GM12878 (cell line): ENCODE measurements at regions not wholly inside any gene's neighbourhood (a gene's known extent, or its start where the extent isn't known, plus 50 kb on each side); places are given as distances from the start of the nearest gene placed in this dataset.

Experiments used
- ATAC-seq: fragments of 200-7000 bp; cut with Tn5 transposase; 3 replicates; pipeline ENCODE4 v1.9.1; 2020; ENCODE audit warnings: mild to moderate bottlenecking, moderate library complexity
- BruUV-seq: library from RNA; stranded (reverse); fragments of 400-500 nt; replicated peaks from 2 replicates; lab custom pipeline; 2021; lab: Mats Ljungman, UMichigan
- CTCF ChIA-PET: fragments of 300-600 bp; sonication (Branson Sonifier 250); formaldehyde crosslinking; extraction: SDS; loops from one replicate; lab custom pipeline; 2021; ENCODE audit warnings: inconsistent platforms; lab: Yijun Ruan, JAX
- POLR2A ChIA-PET: fragments of 350-600 bp; formaldehyde crosslinking; extraction: SDS; loops from one replicate; lab custom pipeline; 2021; ENCODE audit warnings: inconsistent platforms; lab: Charles Lee
- RAD21 ChIA-PET: fragments of 300-600 bp; sonication (Branson Sonifier 250); formaldehyde crosslinking; loops from one replicate; lab custom pipeline; 2023; ENCODE audit warnings: antibody characterized with exemption; ENCODE audit not compliant: unreplicated experiment; lab: Charles Lee
- SMC1A ChIA-PET: fragments of 300-600 bp; sonication (Branson Sonifier 250); formaldehyde crosslinking; loops from one replicate; lab custom pipeline; 2023; ENCODE audit not compliant: unreplicated experiment, uncharacterized antibody; lab: Charles Lee
- DNase-seq: peaks from one replicate; pipeline ENCODE4 v3.0.0-alpha.2; 2011; ENCODE audit warnings: low read depth, low spot score
- FAIRE-seq: peaks from 3 replicates; lab custom pipeline; 2011; peaks lifted over from hg19 to GRCh38; lab: Jason Lieb, UNC
- H2AFZ ChIP-seq: 2 replicates; pipeline ENCODE4 v1.6.0; 2011; ENCODE audit warnings: low read depth, low read length, control low read depth; ENCODE audit not compliant: control insufficient read depth
- H3K27ac ChIP-seq: 2 replicates; pipeline ENCODE4 v1.5.1; 2011; ENCODE audit warnings: control low read depth; ENCODE audit not compliant: control insufficient read depth, insufficient read depth
- H3K27me3 ChIP-seq, 2 experiments: replicated peaks in 1 of 2; 2 replicates each; pipeline versions ENCODE4 v1.6.0 to v1.6.1; 2011; ENCODE audit warnings: low read length in 1 of 2; ENCODE audit not compliant: control insufficient read depth in 2 of 2, insufficient read depth in 2 of 2
- H3K36me3 ChIP-seq, 2 experiments: 2 replicates each; pipeline ENCODE4 v1.5.1; 2011; ENCODE audit warnings: low read length in 1 of 2; ENCODE audit not compliant: control insufficient read depth in 2 of 2, insufficient read depth in 2 of 2
- H3K4me1 ChIP-seq: 2 replicates; pipeline ENCODE4 v1.6.1; 2011; ENCODE audit warnings: mild to moderate bottlenecking, low read length, moderate library complexity, mixed read lengths; ENCODE audit not compliant: control insufficient read depth, insufficient read depth
- H3K4me2 ChIP-seq: 2 replicates; pipeline ENCODE4 v1.6.0; 2011; ENCODE audit warnings: control low read depth; ENCODE audit not compliant: control insufficient read depth, insufficient read depth
- H3K4me3 ChIP-seq: fragments of 200-600 bp; sonication (generic); 2 replicates; pipeline ENCODE4 v1.5.1; 2016
- H3K79me2 ChIP-seq: 2 replicates; pipeline ENCODE4 v1.6.0; 2011; ENCODE audit warnings: low read length; ENCODE audit not compliant: control insufficient read depth, insufficient read depth
- H3K9ac ChIP-seq: 2 replicates; pipeline ENCODE4 v1.8.0; 2011; ENCODE audit warnings: low read length, control low read depth, mixed read lengths; ENCODE audit not compliant: control insufficient read depth, insufficient read depth
- H3K9me3 ChIP-seq: replicated peaks from 3 replicates; pipeline ENCODE4 v1.5.1; 2011; ENCODE audit warnings: mild to moderate bottlenecking, low read length; ENCODE audit not compliant: control insufficient read depth, insufficient read depth
- H4K20me1 ChIP-seq: 2 replicates; pipeline ENCODE4 v1.6.0; 2011; ENCODE audit not compliant: control insufficient read depth, insufficient read depth
- BMI1 ChIP-seq: fragments of 450-650 bp; IDR thresholded peaks from 2 replicates; pipeline ENCODE4 v1.6.1; 2016; ENCODE audit warnings: mild to moderate bottlenecking, moderate library complexity, borderline replicate concordance
- CBFB ChIP-seq: IDR thresholded peaks from 2 replicates; pipeline ENCODE4 v1.6.1; 2016; ENCODE audit warnings: antibody characterized with exemption, low read depth
- CHD1 ChIP-seq: IDR thresholded peaks from 2 replicates; pipeline ENCODE4 v1.6.1; 2012; ENCODE audit warnings: low read depth, low read length, improper control_type of control experiment
- CREB1 ChIP-seq: IDR thresholded peaks from 2 replicates; pipeline ENCODE4 v1.6.1; 2012; ENCODE audit warnings: low read depth, mild to moderate bottlenecking, inconsistent platforms
- HDGF ChIP-seq: fragments of 450-650 bp; IDR thresholded peaks from 2 replicates; pipeline ENCODE4 v1.6.1; 2016; ENCODE audit warnings: antibody characterized with exemption
- KAT2A ChIP-seq: conservative IDR thresholded peaks from 2 replicates; pipeline ENCODE4 v1.6.1; 2011; ENCODE audit warnings: low read depth, low read length; ENCODE audit not compliant: control insufficient read depth
- PAX8 ChIP-seq: fragments of 450-650 bp; IDR thresholded peaks from 2 replicates; pipeline ENCODE4 v1.6.1; 2017; ENCODE audit warnings: mild to moderate bottlenecking, moderate library complexity
- RAD51 ChIP-seq: fragments of 450-650 bp; IDR thresholded peaks from 2 replicates; pipeline ENCODE4 v1.6.1; 2016; ENCODE audit warnings: moderate library complexity, mild to moderate bottlenecking, inconsistent platforms
- RCOR1 ChIP-seq: conservative IDR thresholded peaks from 2 replicates; pipeline ENCODE4 v1.6.1; 2012; ENCODE audit warnings: low read depth, low read length, improper control_type of control experiment
- STAT1 ChIP-seq: fragments of 450-650 bp; conservative IDR thresholded peaks from 2 replicates; pipeline ENCODE4 v1.6.1; 2014; ENCODE audit warnings: antibody characterized with exemption, mild to moderate bottlenecking
- TCF12 ChIP-seq: IDR thresholded peaks from 2 replicates; pipeline ENCODE4 v1.6.1; 2011; ENCODE audit warnings: low read depth, mild to moderate bottlenecking, low read length
- WRNIP1 ChIP-seq: IDR thresholded peaks from 2 replicates; pipeline ENCODE4 v1.6.1; 2011; ENCODE audit warnings: low read depth, low read length, improper control_type of control experiment, borderline replicate concordance
- WGBS: methylation state at CpG from one replicate; pipeline ENCODE4 v1.1.6; 2016; ENCODE audit warnings: low lambda C conversion rate; ENCODE audit not compliant: insufficient replicate concordance, insufficient coverage; ENCODE audit errors: missing lambda C conversion rate; 5-methylcytosine and 5-hydroxymethylcytosine counted together
- in situ Hi-C: fragments of 300-500 bp; cut with MboI; formaldehyde crosslinking; loops from 9 replicates; pipeline ENCODE4 v1.14.3; 2018; ENCODE audit warnings: mixed read lengths
- intact Hi-C: fragments of 100-400 bp; cut with micrococcal nuclease; formaldehyde crosslinking; loops from one replicate; pipeline ENCODE4 v1.14.2; 2022; ENCODE audit not compliant: unreplicated experiment
- TF ChIP-seq, protein P1 (sequence below): fragments of 450-650 bp; IDR thresholded peaks from 2 replicates; pipeline ENCODE4 v1.6.1; 2016; ENCODE audit warnings: mild to moderate bottlenecking

DNA sequence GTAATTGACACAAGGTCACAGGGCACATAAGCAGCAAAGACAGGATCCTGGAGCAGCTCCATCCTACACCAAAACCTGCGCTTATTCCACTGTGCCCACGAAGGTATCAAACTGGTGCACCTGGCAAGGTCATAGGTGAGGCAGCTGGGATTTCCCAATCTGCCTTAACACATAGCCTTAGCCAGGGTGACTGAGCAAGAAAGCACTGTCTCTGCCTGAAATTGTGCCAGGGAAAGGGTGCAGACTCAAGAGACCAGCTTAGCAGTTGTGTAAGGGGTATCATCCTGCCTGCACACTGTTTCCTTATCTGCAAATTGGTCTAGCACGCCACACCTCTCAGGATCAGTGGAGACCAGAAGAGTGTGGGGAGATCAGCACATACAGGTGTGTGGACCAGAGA, 82.8 kb downstream of the MAFB start:
- Histone ChIP-seq H3K27ac (no peak overlapping the region), H2AFZ (no peak overlapping the region)

DNA sequence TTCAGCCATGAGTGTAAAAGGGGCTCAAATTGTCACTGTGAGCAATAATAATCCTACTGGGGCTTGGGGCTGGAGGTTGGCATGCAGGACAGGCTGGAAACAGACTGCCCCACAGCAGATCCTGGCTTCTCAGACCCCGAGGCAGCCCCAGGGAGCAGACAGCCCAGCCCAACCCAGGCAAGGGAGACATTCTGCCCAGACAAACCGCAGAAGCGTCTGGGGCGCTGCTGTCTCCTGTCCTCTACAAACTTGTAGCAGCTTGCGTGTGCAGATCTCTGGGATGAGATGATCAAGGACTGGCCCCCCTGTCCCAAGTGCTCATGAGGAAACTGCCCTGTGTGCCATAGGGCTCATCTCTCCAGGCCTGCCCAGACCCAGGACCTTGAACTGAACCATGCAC, 84.6 kb downstream of the MAFB start:
- CTCF ChIA-PET, result no interaction called here
- no peaks in the 10 kb centered on the region for H3K4me1 ChIP-seq
- intact Hi-C loops (no loop called here), in situ Hi-C loops (no loop called here)
- no peaks in the 10 kb centered on the region for H3K27me3 ChIP-seq
- no peak overlapping the region for H3K4me3 ChIP-seq
- DNase-seq (no peak), FAIRE-seq (no peak), ATAC-seq (no peak)
- H3K36me3 ChIP-seq, result no peaks in the 10 kb centered on the region
- no peaks in the 10 kb centered on the region for H3K79me2 ChIP-seq
- RAD21 ChIA-PET, result no interaction called here
- H3K4me2 ChIP-seq, result no peak overlapping the region
- SMC1A ChIA-PET, result no interaction called here
- 32% methylated on average over 5 of the region's 5 CpGs for WGBS
- no peak overlapping the region for H2AFZ ChIP-seq
- BruUV-seq, result no TSS peak
- H3K9ac ChIP-seq, result no peak overlapping the region
- no peaks in the 10 kb centered on the region for H4K20me1 ChIP-seq
- no peak overlapping the region for H3K27ac ChIP-seq
- H3K9me3 ChIP-seq, result no peaks in the 10 kb centered on the region
- POLR2A ChIA-PET, result no interaction called here
- TF ChIP-seq WRNIP1 (no peak), CREB1 (no peak)

More for the DNA sequence above, 82.8 kb downstream of the MAFB start:
- ChIA-PET CTCF (no interaction called here), POLR2A (no interaction called here), RAD21 (no interaction called here), SMC1A (no interaction called here)
- 16% methylated on average over 3 of the region's 3 CpGs for whole genome bisulfite sequencing
- Histone ChIP-seq H3K4me2 (no peak overlapping the region), H3K4me3 (no peak overlapping the region), H3K36me3 (no peaks in the 10 kb centered on the region), H3K79me2 (no peaks in the 10 kb centered on the region), H4K20me1 (no peaks in the 10 kb centered on the region), H3K9me3 (no peaks in the 10 kb centered on the region), H3K27me3 (no peaks in the 10 kb centered on the region), H3K9ac (no peak overlapping the region), H3K4me1 (no peaks in the 10 kb centered on the region)
- BruUV-seq, result no TSS peak
- in situ Hi-C loops, result no loop called here
- FAIRE-seq (no peak), DNase-seq (no peak), ATAC-seq (no peak)
- no peak for TF ChIP-seq RAD51
- no peak for TF ChIP-seq BMI1
- no peak for TF ChIP-seq STAT1
- TF ChIP-seq CHD1, result no peak
- no peak for TF ChIP-seq CBFB
- TF ChIP-seq HDGF, result no peak
- no peak for TF ChIP-seq PAX8
- TF ChIP-seq TCF12, result no peak
- TF ChIP-seq RCOR1, result no peak
- TF ChIP-seq KAT2A, result no peak
- TF ChIP-seq, protein P1, sequence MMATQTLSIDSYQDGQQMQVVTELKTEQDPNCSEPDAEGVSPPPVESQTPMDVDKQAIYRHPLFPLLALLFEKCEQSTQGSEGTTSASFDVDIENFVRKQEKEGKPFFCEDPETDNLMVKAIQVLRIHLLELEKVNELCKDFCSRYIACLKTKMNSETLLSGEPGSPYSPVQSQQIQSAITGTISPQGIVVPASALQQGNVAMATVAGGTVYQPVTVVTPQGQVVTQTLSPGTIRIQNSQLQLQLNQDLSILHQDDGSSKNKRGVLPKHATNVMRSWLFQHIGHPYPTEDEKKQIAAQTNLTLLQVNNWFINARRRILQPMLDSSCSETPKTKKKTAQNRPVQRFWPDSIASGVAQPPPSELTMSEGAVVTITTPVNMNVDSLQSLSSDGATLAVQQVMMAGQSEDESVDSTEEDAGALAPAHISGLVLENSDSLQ, result no peak
- intact Hi-C loops, result no loop called here
